ENCODE measurements at regions not wholly inside any gene's neighbourhood (a gene's known extent, or its start where the extent isn't known, plus 50 kb on each side); places are given as distances from the start of the nearest gene placed in this dataset.

- Mint-ChIP-seq H3K4me1 (ENCODE audit: unreplicated experiment) (no peaks in the 10 kb centered on the region), H3K9me3 (ENCODE audit: unreplicated experiment) (no peaks in the 10 kb centered on the region), H3K27me3 (ENCODE audit: unreplicated experiment) (peaks cover 15% of the 10 kb centered on the region), H3K27ac (ENCODE audit: unreplicated experiment) (no peak overlapping the region), H3K4me3 (ENCODE audit: unreplicated experiment) (no peak overlapping the region), H3K36me3 (ENCODE audit: unreplicated experiment) (no peaks in the 10 kb centered on the region)
- no peak for TF ChIP-seq CTCF (IDR thresholded peaks at IDR 0.05)
- no peak for DNase-seq (ENCODE audit: extremely low spot score, unreplicated experiment)
These were observed 243.5 kb upstream of the ARHGAP20 start for GRCh38 chr11:110955776-110956175.

- H3K4me3 Mint-ChIP-seq (ENCODE audit: unreplicated experiment), result no peak overlapping the region
- no peaks in the 10 kb centered on the region for H3K9me3 Mint-ChIP-seq (ENCODE audit: unreplicated experiment)
- no peak for DNase-seq (ENCODE audit: extremely low spot score, unreplicated experiment)
- no peak for TF ChIP-seq CTCF (IDR thresholded peaks at IDR 0.05)
- H3K27ac Mint-ChIP-seq (ENCODE audit: unreplicated experiment), result no peak overlapping the region
- H3K4me1 Mint-ChIP-seq (ENCODE audit: unreplicated experiment), result peaks cover 7% of the 10 kb centered on the region
- no peaks in the 10 kb centered on the region for H3K27me3 Mint-ChIP-seq (ENCODE audit: unreplicated experiment)
- no peaks in the 10 kb centered on the region for H3K36me3 Mint-ChIP-seq (ENCODE audit: unreplicated experiment)
These were observed 239.8 kb upstream of the ARHGAP20 start for GRCh38 chr11:110951950-110952503.

GRCh38 chr11:110951037-110951949 lies 239.1 kb upstream of the ARHGAP20 start:
- H3K36me3 Mint-ChIP-seq (ENCODE audit: unreplicated experiment), result no peaks in the 10 kb centered on the region
- TF ChIP-seq CTCF (IDR thresholded peaks at IDR 0.05), result no peak
- no peaks in the 10 kb centered on the region for H3K27me3 Mint-ChIP-seq (ENCODE audit: unreplicated experiment)
- no peak overlapping the region for H3K4me3 Mint-ChIP-seq (ENCODE audit: unreplicated experiment)
- no peaks in the 10 kb centered on the region for H3K9me3 Mint-ChIP-seq (ENCODE audit: unreplicated experiment)
- no peak for DNase-seq (ENCODE audit: extremely low spot score, unreplicated experiment)
- no peak overlapping the region for H3K27ac Mint-ChIP-seq (ENCODE audit: unreplicated experiment)
- H3K4me1 Mint-ChIP-seq (ENCODE audit: unreplicated experiment), result peaks cover 7% of the 10 kb centered on the region

GRCh38 chr11:110948112-110948511 lies 235.9 kb upstream of the ARHGAP20 start:
- Mint-ChIP-seq H3K4me3 (ENCODE audit: unreplicated experiment) (no peak overlapping the region), H3K9me3 (ENCODE audit: unreplicated experiment) (no peaks in the 10 kb centered on the region), H3K4me1 (ENCODE audit: unreplicated experiment) (peaks cover 7% of the 10 kb centered on the region), H3K36me3 (ENCODE audit: unreplicated experiment) (no peaks in the 10 kb centered on the region), H3K27me3 (ENCODE audit: unreplicated experiment) (no peaks in the 10 kb centered on the region), H3K27ac (ENCODE audit: unreplicated experiment) (no peak overlapping the region)
- TF ChIP-seq CTCF (IDR thresholded peaks at IDR 0.05), result no peak
- no peak for DNase-seq (ENCODE audit: extremely low spot score, unreplicated experiment)

- no peaks in the 10 kb centered on the region for H3K27me3 Mint-ChIP-seq (ENCODE audit: unreplicated experiment)
- H3K4me1 Mint-ChIP-seq (ENCODE audit: unreplicated experiment), result peaks cover 7% of the 10 kb centered on the region
- no peaks in the 10 kb centered on the region for H3K36me3 Mint-ChIP-seq (ENCODE audit: unreplicated experiment)
- no peak for TF ChIP-seq CTCF (IDR thresholded peaks at IDR 0.05)
- H3K4me3 Mint-ChIP-seq (ENCODE audit: unreplicated experiment), result no peak overlapping the region
- DNase-seq (ENCODE audit: extremely low spot score, unreplicated experiment), result no peak
- H3K9me3 Mint-ChIP-seq (ENCODE audit: unreplicated experiment), result no peaks in the 10 kb centered on the region
- H3K27ac Mint-ChIP-seq (ENCODE audit: unreplicated experiment), result no peak overlapping the region
These were observed 234.9 kb upstream of the ARHGAP20 start for GRCh38 chr11:110947096-110947495.
